OCI-LY1 (cell line): ENCODE measurements at regions not wholly inside any gene's neighbourhood (a gene's known extent, or its start where the extent isn't known, plus 50 kb on each side); places are given as distances from the start of the nearest gene placed in this dataset.

Experiments
- H2AFZ ChIP-seq: fragments of 200-600 bp; sonication (generic), shearing (Covaris generic); 2 replicates; pipeline ENCODE4 v1.6.0; 2014; ENCODE audit warnings: antibody characterized with exemption, mild to moderate bottlenecking, low read length
- H3F3A ChIP-seq: fragments of 200-600 bp; sonication (generic), shearing (Covaris generic); 2 replicates; pipeline ENCODE4 v1.6.0; 2014; ENCODE audit warnings: mild to moderate bottlenecking, antibody characterized with exemption, low read length, moderate library complexity; ENCODE audit not compliant: insufficient read depth
- H3K27ac ChIP-seq: fragments of 200-600 bp; sonication (generic); 2 replicates; pipeline ENCODE4 v1.5.1; 2014; ENCODE audit warnings: low read length, mixed run types, mild to moderate bottlenecking, low read depth; ENCODE audit not compliant: poor library complexity, severe bottlenecking
- H3K27me3 ChIP-seq: fragments of 200-600 bp; sonication (generic); 2 replicates; pipeline ENCODE4 v1.6.0; 2014; ENCODE audit warnings: antibody characterized with exemption, mild to moderate bottlenecking, low read length, moderate library complexity; ENCODE audit not compliant: insufficient read depth
- H3K36me3 ChIP-seq: fragments of 200-600 bp; sonication (generic); 2 replicates; pipeline ENCODE4 v1.6.1; 2014; ENCODE audit warnings: mild to moderate bottlenecking, antibody characterized with exemption, low read length, moderate library complexity, mixed read lengths; ENCODE audit not compliant: insufficient read depth
- H3K4me1 ChIP-seq: fragments of 200-600 bp; sonication (generic); 2 replicates; pipeline ENCODE4 v1.5.1; 2014; ENCODE audit warnings: mild to moderate bottlenecking, low read length, moderate library complexity; ENCODE audit not compliant: insufficient read depth, severe bottlenecking
- H3K4me2 ChIP-seq: fragments of 200-600 bp; sonication (generic), shearing (Covaris generic); 2 replicates; pipeline ENCODE4 v1.6.1; 2014; ENCODE audit warnings: low read length
- H3K4me3 ChIP-seq: fragments of 200-600 bp; sonication (generic); 2 replicates; pipeline ENCODE4 v1.5.1; 2014; ENCODE audit warnings: low read length, low read depth, mild to moderate bottlenecking, mixed read lengths; ENCODE audit not compliant: poor library complexity, severe bottlenecking
- H3K79me2 ChIP-seq: fragments of 200-600 bp; shearing (Covaris generic); 2 replicates; pipeline ENCODE4 v1.6.1; 2016; ENCODE audit warnings: mixed run types, low read length, mixed read lengths; ENCODE audit not compliant: insufficient read depth
- H3K9ac ChIP-seq: fragments of 200-600 bp; sonication (generic), shearing (Covaris generic); 2 replicates; pipeline ENCODE4 v1.6.1; 2014; ENCODE audit warnings: mild to moderate bottlenecking, low read length, mixed read lengths
- H3K9me2 ChIP-seq: fragments of 200-600 bp; sonication (generic), shearing (Covaris generic); 2 replicates; pipeline ENCODE4 v1.6.1; 2014; ENCODE audit warnings: low read depth, mild to moderate bottlenecking, low read length, mixed read lengths
- H3K9me3 ChIP-seq: fragments of 200-600 bp; shearing (Covaris generic); 2 replicates; pipeline ENCODE4 v1.6.1; 2014; ENCODE audit warnings: low read length, mixed read lengths
- H4K20me1 ChIP-seq: fragments of 200-600 bp; sonication (generic), shearing (Covaris generic); 2 replicates; pipeline ENCODE4 v1.6.0; 2016; ENCODE audit warnings: mild to moderate bottlenecking, low read length; ENCODE audit not compliant: insufficient read depth
- EZH2 ChIP-seq: fragments of 200-600 bp; sonication (generic), shearing (Covaris generic); IDR thresholded peaks from 2 replicates; pipeline ENCODE4 v1.8.0; 2017; ENCODE audit warnings: borderline replicate concordance, mixed run types, mild to moderate bottlenecking, antibody characterized with exemption, low read length, moderate library complexity, mixed read lengths
- TF ChIP-seq, protein P1 (sequence below): fragments of 200-600 bp; sonication (generic), shearing (Covaris generic); IDR thresholded peaks from 2 replicates; pipeline ENCODE4 v1.5.1; 2017; ENCODE audit warnings: mild to moderate bottlenecking, antibody characterized with exemption, low read length, moderate library complexity, mixed read lengths

GRCh38 chr5:54915466-54916027 is 69.8 kb downstream of the ESM1 start:
- no peak overlapping the region for H3K27ac ChIP-seq
- H3K4me1 ChIP-seq, result no peaks in the 10 kb centered on the region
- H4K20me1 ChIP-seq, result no peaks in the 10 kb centered on the region
- H3K36me3 ChIP-seq, result no peaks in the 10 kb centered on the region
- TF ChIP-seq, protein P1, sequence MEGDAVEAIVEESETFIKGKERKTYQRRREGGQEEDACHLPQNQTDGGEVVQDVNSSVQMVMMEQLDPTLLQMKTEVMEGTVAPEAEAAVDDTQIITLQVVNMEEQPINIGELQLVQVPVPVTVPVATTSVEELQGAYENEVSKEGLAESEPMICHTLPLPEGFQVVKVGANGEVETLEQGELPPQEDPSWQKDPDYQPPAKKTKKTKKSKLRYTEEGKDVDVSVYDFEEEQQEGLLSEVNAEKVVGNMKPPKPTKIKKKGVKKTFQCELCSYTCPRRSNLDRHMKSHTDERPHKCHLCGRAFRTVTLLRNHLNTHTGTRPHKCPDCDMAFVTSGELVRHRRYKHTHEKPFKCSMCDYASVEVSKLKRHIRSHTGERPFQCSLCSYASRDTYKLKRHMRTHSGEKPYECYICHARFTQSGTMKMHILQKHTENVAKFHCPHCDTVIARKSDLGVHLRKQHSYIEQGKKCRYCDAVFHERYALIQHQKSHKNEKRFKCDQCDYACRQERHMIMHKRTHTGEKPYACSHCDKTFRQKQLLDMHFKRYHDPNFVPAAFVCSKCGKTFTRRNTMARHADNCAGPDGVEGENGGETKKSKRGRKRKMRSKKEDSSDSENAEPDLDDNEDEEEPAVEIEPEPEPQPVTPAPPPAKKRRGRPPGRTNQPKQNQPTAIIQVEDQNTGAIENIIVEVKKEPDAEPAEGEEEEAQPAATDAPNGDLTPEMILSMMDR, result no peak
- no peak for TF ChIP-seq EZH2
- H3K27me3 ChIP-seq, result no peaks in the 10 kb centered on the region
- H3K9ac ChIP-seq, result no peak overlapping the region
- H3K4me3 ChIP-seq, result no peak overlapping the region
- no peaks in the 10 kb centered on the region for H3F3A ChIP-seq
- no peaks in the 10 kb centered on the region for H3K9me2 ChIP-seq
- H2AFZ ChIP-seq, result no peak overlapping the region
- H3K79me2 ChIP-seq, result no peaks in the 10 kb centered on the region
- H3K4me2 ChIP-seq, result no peak overlapping the region
- H3K9me3 ChIP-seq, result no peaks in the 10 kb centered on the region

- Histone ChIP-seq H3K9me2 (no peaks in the 10 kb centered on the region), H4K20me1 (no peaks in the 10 kb centered on the region), H3K27ac (no peak overlapping the region), H2AFZ (no peak overlapping the region), H3F3A (no peaks in the 10 kb centered on the region), H3K4me2 (no peak overlapping the region), H3K4me3 (no peak overlapping the region), H3K9me3 (no peaks in the 10 kb centered on the region), H3K4me1 (no peaks in the 10 kb centered on the region), H3K36me3 (no peaks in the 10 kb centered on the region), H3K27me3 (no peaks in the 10 kb centered on the region), H3K9ac (no peak overlapping the region), H3K79me2 (no peaks in the 10 kb centered on the region)
- TF ChIP-seq, protein P1, result no peak
- no peak for TF ChIP-seq EZH2
Measured at GRCh38 chr5:54912021-54912420, 73.4 kb downstream of the ESM1 start.

DNA sequence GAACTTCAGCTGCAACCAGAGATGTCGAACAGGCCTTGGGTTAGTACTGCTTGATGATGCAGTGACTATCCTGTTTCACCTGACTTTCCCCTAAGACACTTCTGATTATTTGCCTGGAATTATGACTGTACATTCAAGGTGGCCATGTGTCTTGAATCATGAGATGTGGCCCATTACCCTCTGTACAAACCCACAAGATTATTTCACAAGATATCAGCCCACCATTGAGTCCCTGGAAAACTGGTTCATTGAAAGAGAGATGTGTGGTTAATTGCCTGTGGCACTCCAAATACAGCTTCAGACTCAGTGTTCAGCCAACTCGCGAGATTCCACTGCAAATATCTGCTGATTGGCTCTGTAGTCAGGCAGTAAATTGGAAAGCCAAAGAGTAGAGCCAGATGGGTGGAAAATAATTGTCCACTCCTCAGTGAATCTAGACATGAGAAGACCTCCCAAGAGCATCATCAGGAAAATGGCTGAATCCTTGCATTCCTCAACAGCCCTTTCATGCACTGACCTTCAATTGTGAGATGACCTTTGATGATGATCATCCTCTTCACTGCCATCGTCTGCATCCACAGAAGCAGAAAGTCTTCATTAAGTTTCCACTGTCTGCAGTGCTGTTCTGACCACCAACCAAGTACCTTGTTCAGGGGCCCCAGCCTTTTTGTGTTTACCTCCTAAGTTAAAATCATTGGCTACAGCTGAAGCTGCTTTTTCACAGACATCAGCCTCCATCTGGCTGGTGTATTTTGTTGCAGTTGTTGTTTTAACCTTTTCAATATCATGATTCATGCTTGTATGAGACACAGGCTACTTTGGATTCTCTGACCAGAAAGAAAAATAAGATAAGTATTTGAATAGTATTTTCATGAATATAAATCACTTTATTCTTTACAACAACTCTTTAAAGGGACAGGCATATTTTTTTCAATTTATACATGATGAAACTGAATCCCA is 75.2 kb downstream of the ESM1 start:
- no peak overlapping the region for H3K4me2 ChIP-seq
- H4K20me1 ChIP-seq, result no peaks in the 10 kb centered on the region
- H3K9ac ChIP-seq, result no peak overlapping the region
- H2AFZ ChIP-seq, result no peak overlapping the region
- H3K36me3 ChIP-seq, result no peaks in the 10 kb centered on the region
- no peak overlapping the region for H3K27ac ChIP-seq
- H3K27me3 ChIP-seq, result no peaks in the 10 kb centered on the region
- no peak overlapping the region for H3K4me3 ChIP-seq
- no peaks in the 10 kb centered on the region for H3K9me3 ChIP-seq
- no peaks in the 10 kb centered on the region for H3K9me2 ChIP-seq
- TF ChIP-seq, protein P1, result no peak
- no peak for TF ChIP-seq EZH2
- no peaks in the 10 kb centered on the region for H3K79me2 ChIP-seq
- H3K4me1 ChIP-seq, result no peaks in the 10 kb centered on the region
- no peaks in the 10 kb centered on the region for H3F3A ChIP-seq
